ENCODE measurements at regions not wholly inside any gene's neighbourhood (a gene's known extent, or its start where the extent isn't known, plus 50 kb on each side); places are given as distances from the start of the nearest gene placed in this dataset.

DNA sequence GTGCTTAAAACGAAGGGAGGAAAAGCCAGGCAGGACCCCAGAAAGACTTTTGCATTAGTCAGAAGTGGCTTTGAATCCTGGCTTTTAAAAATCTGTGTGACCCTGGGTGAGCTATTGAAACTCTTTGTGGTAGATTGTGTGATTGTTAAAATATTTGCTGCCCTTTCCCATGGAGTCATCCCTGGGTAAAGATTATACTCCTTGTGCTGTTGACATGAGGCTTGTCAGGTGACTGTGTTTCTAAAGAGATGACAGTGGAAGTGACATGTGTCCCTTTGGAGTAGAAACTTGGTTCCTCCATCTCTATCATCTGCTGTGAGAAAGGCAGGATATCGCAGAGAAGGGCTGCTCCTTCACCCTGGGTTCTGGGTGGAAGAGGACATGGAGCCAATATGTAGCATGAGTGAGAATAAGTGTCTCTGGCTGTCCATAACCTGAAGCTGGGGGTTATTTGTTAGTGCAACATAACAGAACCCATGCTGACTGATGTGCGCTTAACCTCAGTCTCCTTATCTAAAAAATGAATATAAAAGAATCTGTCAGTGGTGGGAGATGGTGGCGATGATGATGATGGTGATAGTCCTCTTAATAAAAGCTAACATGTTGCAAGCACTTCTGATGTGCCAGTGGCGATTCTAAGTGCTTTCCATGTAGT, 187.6 kb downstream of the RHOU start:
- H3K27me3 ChIP-seq (ENCODE audit: control insufficient read depth in 1 of 2, insufficient read depth in 2 of 2, low read length in 2 of 2), result no peaks in the 10 kb centered on the region
- BruUV-seq (replicated peaks), result no TSS peak
- CTCF ChIA-PET (ENCODE audit: low intra/inter-chr PET ratio, low total read pairs), result no interaction called here
- ATAC-seq, result peak; percentile 45; the same call in 1 of the 3 replicates
- peaks cover 48% of the 10 kb centered on the region for H3K4me1 ChIP-seq (ENCODE audit: insufficient read depth, low read length)
- H2AFZ ChIP-seq (ENCODE audit: low read length), result no peak overlapping the region
- H3K36me3 ChIP-seq (replicated peaks in 1 of 2; ENCODE audit: control insufficient read depth in 1 of 2, insufficient read depth in 2 of 2, low read length in 2 of 2), result no peaks in the 10 kb centered on the region
- H3K4me3 ChIP-seq (replicated peaks in 1 of 3; ENCODE audit: insufficient read depth in 1 of 3, low read depth in 2 of 3, low read length in 3 of 3), result no peak overlapping the region
- H3K9me3 ChIP-seq (ENCODE audit: low read length), result no peaks in the 10 kb centered on the region
- no peak overlapping the region for H3K4me2 ChIP-seq (ENCODE audit: low read depth, low read length)
- WGBS (ENCODE audit: low lambda C conversion rate), result 63% methylated on average over 5 of the region's 5 CpGs
- no peaks in the 10 kb centered on the region for H3K79me2 ChIP-seq (ENCODE audit: insufficient read depth, low read length)
- intact Hi-C loops (cut with micrococcal nuclease; ENCODE audit: unreplicated experiment), result loop anchor here (1.0 kb wide), 1 partner anchor 33 kb away; no protein-coding TSS in a partner anchor
- H3K9ac ChIP-seq (ENCODE audit: insufficient read depth, low read depth, low read length), result no peak overlapping the region
- no peak for FAIRE-seq
- peak; percentile 77 for DNase-seq (ENCODE audit: low spot score)
- no peak overlapping the region for H3K27ac ChIP-seq (ENCODE audit: extremely low read length, insufficient read depth, low read length)
- POLR2A ChIA-PET, result interaction anchor here (0.7 to 1.6 kb wide), 3 partner anchors 11 to 85 kb away, joined by 3 to 4 read pairs (median 3); no protein-coding TSS in a partner anchor
- in situ Hi-C loops (cut with HindIII; ENCODE audit: extremely low pct_ligation_motif_present, low pct_unique_long_range_greater_than_20kb), result no loop called here
- H4K20me1 ChIP-seq (ENCODE audit: insufficient read depth, low read length), result no peaks in the 10 kb centered on the region
- TF ChIP-seq U2AF2 (IDR thresholded peaks at IDR 0.05; ENCODE audit: low read depth, low read length) (no peak), MIER2 (CRISPR knock-in tag; IDR thresholded peaks at IDR 0.05) (no peak), CREM (IDR thresholded peaks at IDR 0.05) (no peak), CREM (CRISPR knock-in tag; IDR thresholded peaks at IDR 0.05) (no peak), FOSL1 (CRISPR knock-in tag; IDR thresholded peaks at IDR 0.05; ENCODE audit: borderline replicate concordance) (no peak), HNF4A (CRISPR knock-in tag; IDR thresholded peaks at IDR 0.05) (peak; percentile 9; the same call in 1 of the 2 replicates), ATF7-NPFF (CRISPR knock-in tag; IDR thresholded peaks at IDR 0.05; ENCODE audit: low read depth) (no peak), DPF2 (CRISPR knock-in tag; IDR thresholded peaks at IDR 0.05; ENCODE audit: borderline replicate concordance, low read depth) (no peak), ZBTB7A (CRISPR knock-in tag; IDR thresholded peaks at IDR 0.05) (no peak), STAT6 (CRISPR knock-in tag; IDR thresholded peaks at IDR 0.05; ENCODE audit: borderline replicate concordance) (no peak), NFYB (CRISPR knock-in tag; IDR thresholded peaks at IDR 0.05) (no peak), NKX3-1 (CRISPR knock-in tag; IDR thresholded peaks at IDR 0.05) (no peak), JDP2 (CRISPR knock-in tag; IDR thresholded peaks at IDR 0.05; ENCODE audit: borderline replicate concordance) (no peak), NAIF1 (CRISPR knock-in tag; IDR thresholded peaks at IDR 0.05; ENCODE audit: borderline replicate concordance) (no peak), ZNF121 (CRISPR knock-in tag; IDR thresholded peaks at IDR 0.05) (no peak), NCOA5 (CRISPR knock-in tag; IDR thresholded peaks at IDR 0.05) (no peak), HNRNPK (IDR thresholded peaks at IDR 0.05; ENCODE audit: low read depth, low read length, poor library complexity, severe bottlenecking) (no peak), ZNF12 (CRISPR knock-in tag; IDR thresholded peaks at IDR 0.05) (peak; percentile 98), MED1 (CRISPR knock-in tag; IDR thresholded peaks at IDR 0.05) (0 out of 2 replicates have a peak, but pooled peaks have one; percentile 39)
- TF ChIP-seq, protein P1, sequence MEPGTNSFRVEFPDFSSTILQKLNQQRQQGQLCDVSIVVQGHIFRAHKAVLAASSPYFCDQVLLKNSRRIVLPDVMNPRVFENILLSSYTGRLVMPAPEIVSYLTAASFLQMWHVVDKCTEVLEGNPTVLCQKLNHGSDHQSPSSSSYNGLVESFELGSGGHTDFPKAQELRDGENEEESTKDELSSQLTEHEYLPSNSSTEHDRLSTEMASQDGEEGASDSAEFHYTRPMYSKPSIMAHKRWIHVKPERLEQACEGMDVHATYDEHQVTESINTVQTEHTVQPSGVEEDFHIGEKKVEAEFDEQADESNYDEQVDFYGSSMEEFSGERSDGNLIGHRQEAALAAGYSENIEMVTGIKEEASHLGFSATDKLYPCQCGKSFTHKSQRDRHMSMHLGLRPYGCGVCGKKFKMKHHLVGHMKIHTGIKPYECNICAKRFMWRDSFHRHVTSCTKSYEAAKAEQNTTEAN (CRISPR knock-in tag; conservative IDR thresholded peaks at IDR 0.05), result no peak
- TF ChIP-seq, protein P2, sequence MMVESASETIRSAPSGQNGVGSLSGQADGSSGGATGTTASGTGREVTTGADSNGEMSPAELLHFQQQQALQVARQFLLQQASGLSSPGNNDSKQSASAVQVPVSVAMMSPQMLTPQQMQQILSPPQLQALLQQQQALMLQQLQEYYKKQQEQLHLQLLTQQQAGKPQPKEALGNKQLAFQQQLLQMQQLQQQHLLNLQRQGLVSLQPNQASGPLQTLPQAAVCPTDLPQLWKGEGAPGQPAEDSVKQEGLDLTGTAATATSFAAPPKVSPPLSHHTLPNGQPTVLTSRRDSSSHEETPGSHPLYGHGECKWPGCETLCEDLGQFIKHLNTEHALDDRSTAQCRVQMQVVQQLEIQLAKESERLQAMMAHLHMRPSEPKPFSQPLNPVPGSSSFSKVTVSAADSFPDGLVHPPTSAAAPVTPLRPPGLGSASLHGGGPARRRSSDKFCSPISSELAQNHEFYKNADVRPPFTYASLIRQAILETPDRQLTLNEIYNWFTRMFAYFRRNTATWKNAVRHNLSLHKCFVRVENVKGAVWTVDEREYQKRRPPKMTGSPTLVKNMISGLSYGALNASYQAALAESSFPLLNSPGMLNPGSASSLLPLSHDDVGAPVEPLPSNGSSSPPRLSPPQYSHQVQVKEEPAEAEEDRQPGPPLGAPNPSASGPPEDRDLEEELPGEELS (CRISPR knock-in tag; IDR thresholded peaks at IDR 0.05), result peak; percentile 19; the same call in 1 of the 2 replicates

Data from HepG2 (cell line).